ENCODE measurements at regions not wholly inside any gene's neighbourhood (a gene's known extent, or its start where the extent isn't known, plus 50 kb on each side); places are given as distances from the start of the nearest gene placed in this dataset.
"Not testable (repeated sequence)": the region's sequence is repeated elsewhere in the genome, so short reads cannot be mapped to it uniquely, and the experiment has no call there.

GRCh38 chrX:1902901-1903235 lies 288.0 kb downstream of the ASMT start:
- H3K4me3 ChIP-seq (ENCODE audit: low read length), result no peak overlapping the region
- no peak for TF ChIP-seq CTCF (conservative IDR thresholded peaks at IDR 0.05; ENCODE audit: low read length)
- no peak for DNase-seq (ENCODE audit: low read depth)

- H3K4me3 ChIP-seq (ENCODE audit: low read length), result no peak overlapping the region
- no peak for TF ChIP-seq CTCF (conservative IDR thresholded peaks at IDR 0.05; ENCODE audit: low read length)
- peak; percentile 48 for DNase-seq (ENCODE audit: low read depth)
Measured at GRCh38 chrX:1903236-1903935, 288.5 kb downstream of the ASMT start.

- H3K4me3 ChIP-seq (ENCODE audit: low read length), result no peak overlapping the region
- TF ChIP-seq CTCF (conservative IDR thresholded peaks at IDR 0.05; ENCODE audit: low read length), result no peak
- DNase-seq (ENCODE audit: low read depth), result no peak
Measured at GRCh38 chrX:1904663-1905218, 289.9 kb downstream of the ASMT start.

GRCh38 chrX:1906028-1906427 lies 291.2 kb downstream of the ASMT start:
- DNase-seq (ENCODE audit: low read depth), result no peak
- no peak for TF ChIP-seq CTCF (conservative IDR thresholded peaks at IDR 0.05; ENCODE audit: low read length)
- no peak overlapping the region for H3K4me3 ChIP-seq (ENCODE audit: low read length)

GRCh38 chrX:1908996-1909395 lies 294.1 kb downstream of the ASMT start:
- H3K4me3 ChIP-seq (ENCODE audit: low read length); DNase-seq (ENCODE audit: low read depth): not testable (repeated sequence)

- no peak overlapping the region for H3K4me3 ChIP-seq (ENCODE audit: low read length)
Measured at GRCh38 chrX:1909419-1910206, 294.8 kb downstream of the ASMT start.

GRCh38 chrX:1910207-1910470 lies 295.3 kb downstream of the ASMT start:
- TF ChIP-seq CTCF (conservative IDR thresholded peaks at IDR 0.05; ENCODE audit: low read length), result no peak
- no peak overlapping the region for H3K4me3 ChIP-seq (ENCODE audit: low read length)
- no peak for DNase-seq (ENCODE audit: low read depth)

More at GRCh38 chrX:1909419-1910206, 294.8 kb downstream of the ASMT start:
- TF ChIP-seq CTCF (conservative IDR thresholded peaks at IDR 0.05; ENCODE audit: low read length), result no peak
- DNase-seq (ENCODE audit: low read depth), result peak; percentile 20

Measured in AG10803 (cell line).